H1 (cell line): ENCODE measurements at regions not wholly inside any gene's neighbourhood (a gene's known extent, or its start where the extent isn't known, plus 50 kb on each side); places are given as distances from the start of the nearest gene placed in this dataset.

ENCODE experiments used
- NANOG ChIP-seq: IDR thresholded peaks from 2 replicates; pipeline ENCODE4 v1.6.1; 2011; ENCODE audit warnings: low read length, low read depth, mild to moderate bottlenecking, inconsistent platforms; ENCODE audit not compliant: insufficient read depth, poor library complexity, severe bottlenecking
- POLR2A ChIP-seq, 2 experiments: IDR thresholded peaks; 1 replicate in 1 of 2; 2 replicates in 1 of 2; pipeline ENCODE4 v1.6.1; 2011; ENCODE audit warnings: low read depth in 2 of 2, low read length in 2 of 2, mild to moderate bottlenecking in 2 of 2; ENCODE audit errors: control extremely low read depth in 1 of 2

GRCh38 chr2:19676770-19677169 is 225.0 kb downstream of the TTC32 start (continued):
- TF ChIP-seq NANOG, result no peak
- TF ChIP-seq POLR2A (IDR thresholded peaks at IDR 0.05; ENCODE audit: control extremely low read depth in 1 of 2, low read depth in 2 of 2, low read length in 2 of 2), result no peak
